Left renal pelvis (tissue), 4 donors: ENCODE measurements at regions not wholly inside any gene's neighbourhood (a gene's known extent, or its start where the extent isn't known, plus 50 kb on each side); places are given as distances from the start of the nearest gene placed in this dataset.
"Not testable (repeated sequence)": the region's sequence is repeated elsewhere in the genome, so short reads cannot be mapped to it uniquely, and the experiment has no call there.

ENCODE experiments used
- DNase-seq, 4 donors: peaks; one replicate each; pipeline ENCODE4 v3.0.0-alpha.2; 2013; ENCODE audit warnings: low read depth in 4 of 4, low spot score in 3 of 4

DNA sequence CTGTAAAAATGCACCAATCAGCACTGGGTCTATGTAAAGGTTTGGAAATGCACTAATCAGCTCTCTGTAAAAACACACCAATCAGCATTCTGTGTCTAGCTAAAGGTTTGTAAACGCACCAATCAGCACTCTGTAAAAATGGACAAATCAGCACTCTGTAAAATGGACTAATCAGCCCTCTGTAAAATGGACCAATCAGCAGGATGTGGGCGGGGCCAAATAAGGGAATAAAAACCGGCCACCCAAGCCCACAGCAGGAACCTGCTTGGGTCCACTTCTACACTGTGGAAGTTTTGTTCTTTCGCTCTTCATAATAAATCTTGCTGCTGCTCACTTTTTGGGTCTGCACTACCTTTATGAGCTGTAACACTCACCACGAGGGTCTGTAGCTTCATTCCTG lies 101.0 kb downstream of the SMC2 start:
- DNase-seq, result not testable (repeated sequence)

GRCh38 chr9:104200456-104200994 lies 106.4 kb downstream of the SMC2 start:
- no peak for DNase-seq

DNA sequence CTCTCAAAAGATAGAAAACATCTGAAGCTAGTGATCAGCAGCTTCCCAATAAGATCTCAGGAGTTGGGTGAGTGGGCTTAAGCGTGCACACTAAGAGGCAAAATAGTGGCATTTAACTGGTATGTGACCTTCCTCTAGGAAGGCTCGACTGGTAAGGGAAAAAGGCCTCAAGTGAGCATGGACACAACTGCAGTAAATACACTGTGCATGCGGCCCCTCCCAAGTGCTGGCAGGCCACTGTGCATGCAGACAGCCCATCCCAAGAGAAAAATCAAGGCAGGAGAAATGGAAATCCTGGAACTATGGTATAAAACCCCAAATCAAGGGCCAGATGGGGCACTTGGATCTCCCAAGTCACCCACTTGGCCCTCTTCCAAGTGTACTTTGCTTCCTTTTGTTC lies 112.7 kb downstream of the SMC2 start:
- no peak for DNase-seq

- no peak for DNase-seq
Measured at GRCh38 chr9:104209387-104209786, 115.3 kb downstream of the SMC2 start.

DNA sequence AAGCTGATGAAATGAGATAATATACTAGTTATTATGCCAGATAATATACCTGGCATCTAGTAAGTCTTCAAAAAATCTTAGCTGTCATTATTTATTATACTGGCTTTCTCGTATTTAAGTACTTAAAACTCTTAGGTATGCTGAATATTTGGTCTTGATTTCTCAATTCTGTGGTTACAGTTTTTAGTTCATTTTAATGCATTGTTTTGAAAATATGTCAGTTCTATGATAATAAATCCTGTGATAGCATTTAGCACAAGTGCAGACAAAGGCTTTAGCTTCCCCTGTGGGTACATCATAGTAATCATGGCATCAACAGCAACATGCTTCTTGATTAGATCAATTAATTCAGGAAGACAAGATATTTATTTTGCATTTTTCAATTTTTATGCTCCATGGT lies 133.0 kb downstream of the SMC2 start:
- no peak for DNase-seq

DNA sequence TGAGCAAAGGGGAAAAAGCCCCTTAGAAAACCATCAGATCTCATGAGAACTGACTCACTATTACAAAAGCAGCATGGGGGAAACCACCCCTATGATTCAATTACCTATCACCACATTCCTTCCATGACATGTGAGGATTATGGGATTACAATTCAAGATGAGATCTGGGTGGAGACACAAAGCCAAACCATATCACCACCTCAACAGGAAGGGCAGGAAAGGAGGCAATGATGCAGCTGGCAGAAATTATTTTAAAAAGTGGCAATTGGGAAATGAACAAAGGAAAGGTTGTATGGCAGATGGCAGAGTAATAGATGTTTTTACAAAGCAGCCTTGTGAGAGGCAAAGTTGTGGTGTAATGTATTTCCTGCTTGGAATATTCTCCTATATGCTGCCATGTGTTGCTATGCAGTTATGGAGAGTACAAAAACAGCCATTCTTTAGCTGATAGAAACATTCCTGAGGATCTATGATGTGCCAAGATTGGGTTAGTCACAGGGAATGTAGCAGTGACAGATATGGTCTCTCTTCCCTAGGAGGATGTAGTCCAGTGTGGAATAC lies 138.8 kb downstream of the SMC2 start:
- no peak for DNase-seq

DNA sequence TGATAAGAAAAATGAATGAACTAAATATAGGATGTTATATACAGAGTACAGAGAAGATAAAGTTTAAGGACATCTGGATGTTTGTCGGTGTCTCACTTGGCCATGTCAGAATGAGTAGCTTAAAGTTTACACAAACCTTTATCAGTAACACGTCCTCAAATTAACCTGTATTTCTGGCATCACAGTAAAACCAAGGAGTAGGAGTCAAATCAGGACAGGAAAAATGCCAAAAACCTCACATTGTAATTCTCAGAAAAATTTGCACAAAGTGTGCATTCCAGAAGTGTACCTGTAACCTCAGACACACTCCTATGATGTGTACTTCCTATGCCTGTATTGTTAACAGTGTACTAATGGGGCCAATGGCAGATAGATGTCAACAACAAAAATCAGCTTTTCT lies 139.3 kb downstream of the SMC2 start:
- no peak for DNase-seq

DNA sequence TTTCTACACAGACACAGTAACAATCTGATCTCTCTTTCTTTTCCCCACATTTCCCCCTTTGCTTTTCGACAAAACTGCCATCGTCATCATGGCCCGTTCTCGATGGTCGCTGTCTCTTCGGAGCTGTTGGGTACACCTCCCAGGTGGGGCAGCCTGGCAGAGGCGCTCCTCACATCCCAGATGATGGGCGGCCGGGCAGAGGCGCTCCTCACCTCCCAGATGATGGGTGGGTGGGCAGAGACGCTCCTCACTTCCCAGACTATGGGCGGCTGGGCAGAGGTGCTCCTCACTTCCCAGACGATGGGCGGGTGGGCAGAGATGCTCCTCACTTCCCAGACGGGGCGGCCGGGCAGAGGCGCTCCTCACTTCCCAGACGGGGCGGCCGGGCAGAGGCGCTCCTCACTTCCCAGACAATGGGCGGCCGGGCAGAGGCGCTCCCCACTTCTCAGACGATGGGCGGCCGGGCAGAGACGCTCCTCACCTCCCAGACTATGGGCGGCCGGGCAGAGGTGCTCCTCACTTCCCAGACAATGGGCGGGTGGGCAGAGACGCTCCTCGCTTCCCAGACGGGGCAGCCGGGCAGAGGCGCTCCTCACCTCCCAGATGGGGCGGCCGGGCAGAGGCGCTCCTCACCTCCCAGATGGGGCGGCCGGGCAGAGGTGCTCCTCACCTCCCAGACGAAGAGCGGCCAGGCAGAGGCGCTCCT lies 140.7 kb downstream of the SMC2 start:
- DNase-seq, result not testable (repeated sequence)

DNA sequence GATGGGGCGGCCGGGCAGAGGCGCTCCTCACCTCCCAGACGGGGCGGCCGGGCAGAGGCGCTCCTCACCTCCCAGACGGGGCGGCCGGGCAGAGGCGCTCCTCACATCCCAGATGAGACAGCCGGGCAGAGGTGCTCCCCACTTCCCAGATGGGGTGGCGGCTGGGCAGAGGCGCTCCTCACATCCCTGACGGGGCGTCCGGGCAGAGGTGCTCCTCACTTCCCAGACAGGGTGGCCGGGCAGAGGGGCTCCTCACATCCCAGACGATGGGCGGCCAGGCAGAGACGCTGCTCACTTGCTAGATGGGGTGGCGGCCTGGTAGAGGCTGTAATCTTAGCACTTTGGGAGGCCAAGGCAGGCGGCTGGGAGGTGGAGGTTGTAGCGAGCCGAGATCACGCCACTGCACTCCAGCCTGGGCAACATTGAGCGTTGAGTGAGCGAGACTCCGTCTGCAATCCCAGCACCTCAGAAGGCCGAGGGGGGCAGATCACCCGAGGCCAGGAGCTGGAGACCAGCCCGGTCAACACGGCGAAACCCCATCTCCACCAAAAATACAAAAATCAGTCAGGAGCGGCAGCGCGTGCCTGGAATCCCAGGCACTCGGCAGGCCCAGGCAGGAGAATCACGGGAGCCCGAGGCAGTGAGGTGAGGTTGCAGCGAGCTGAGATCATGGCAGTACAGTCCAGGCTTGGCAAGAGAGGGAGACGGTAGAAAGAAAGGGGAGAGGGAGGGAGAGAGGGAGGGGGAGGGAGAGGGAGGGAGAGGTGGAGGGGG lies 141.4 kb downstream of the SMC2 start:
- DNase-seq, result not testable (repeated sequence)

- DNase-seq, result no peak
Measured at GRCh38 chr9:104238668-104239067, 144.6 kb downstream of the SMC2 start.

GRCh38 chr9:104240890-104241289 lies 146.8 kb downstream of the SMC2 start:
- DNase-seq, result no peak

DNA sequence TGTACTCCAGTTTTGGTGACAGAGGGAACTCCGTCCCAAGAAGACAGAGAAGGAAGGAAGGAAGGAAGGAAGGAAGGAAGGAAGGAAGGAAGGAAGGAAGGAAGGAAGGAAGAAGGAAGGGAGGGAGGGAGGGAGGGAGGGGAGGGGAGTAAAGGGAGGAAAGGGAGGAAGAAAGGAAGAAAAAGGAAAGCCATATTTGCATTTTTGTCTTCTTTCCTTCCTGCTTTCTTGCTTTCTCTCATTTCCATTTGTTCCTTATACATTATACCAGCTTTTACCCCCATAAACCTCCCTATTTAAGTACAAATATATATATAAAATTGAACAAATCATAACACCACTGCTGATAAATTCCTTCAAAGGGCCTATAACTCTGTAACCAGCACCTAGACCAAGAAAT lies 151.8 kb downstream of the SMC2 start:
- DNase-seq, result no peak

GRCh38 chr9:104247899-104248460 lies 153.9 kb downstream of the SMC2 start:
- no peak for DNase-seq

- DNase-seq, result no peak
Measured at GRCh38 chr9:104256031-104256695, 162.1 kb downstream of the SMC2 start.

GRCh38 chr9:104256696-104257062 lies 162.6 kb downstream of the SMC2 start:
- no peak for DNase-seq

- DNase-seq, result no peak
Measured at GRCh38 chr9:104258296-104259011, 164.3 kb downstream of the SMC2 start.

DNA sequence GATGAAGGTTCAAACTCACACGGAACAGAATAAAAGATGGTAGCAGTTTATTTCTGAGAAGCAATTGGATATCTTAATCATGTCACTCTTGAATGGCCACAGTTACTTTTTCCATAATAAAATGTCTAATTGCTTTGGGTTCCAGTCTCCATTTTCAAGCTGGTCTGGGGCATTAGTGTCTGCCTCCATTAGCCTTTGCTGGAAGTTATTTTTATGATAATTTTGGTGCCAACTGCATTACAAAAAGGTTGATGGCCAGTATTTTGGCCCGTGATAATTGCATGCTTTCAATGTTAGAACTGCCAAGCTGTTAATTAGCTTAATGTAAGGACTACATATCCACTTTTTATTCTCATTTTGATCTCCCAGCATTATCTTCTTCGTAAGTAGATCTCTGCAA lies 165.9 kb downstream of the SMC2 start:
- DNase-seq, result no peak

DNA sequence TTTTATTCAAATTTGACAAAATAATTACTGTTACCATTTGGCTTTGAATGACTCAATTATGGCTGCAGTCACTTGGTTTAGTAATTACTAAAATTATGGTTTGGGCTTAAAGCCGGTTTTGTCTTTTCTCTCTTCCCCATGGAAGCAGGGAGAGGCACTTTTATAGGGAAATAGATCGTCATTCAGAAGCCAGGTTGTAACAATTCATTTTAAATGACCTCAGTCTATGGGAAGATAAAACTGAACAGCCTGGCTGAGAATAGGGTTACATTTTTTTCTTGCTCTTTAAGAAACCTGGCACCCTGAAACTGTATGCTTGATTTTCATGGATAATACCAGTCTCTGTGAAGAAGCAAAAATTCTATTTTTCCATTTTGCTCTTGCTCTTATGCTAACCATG lies 169.8 kb downstream of the SMC2 start:
- DNase-seq, result no peak

DNA sequence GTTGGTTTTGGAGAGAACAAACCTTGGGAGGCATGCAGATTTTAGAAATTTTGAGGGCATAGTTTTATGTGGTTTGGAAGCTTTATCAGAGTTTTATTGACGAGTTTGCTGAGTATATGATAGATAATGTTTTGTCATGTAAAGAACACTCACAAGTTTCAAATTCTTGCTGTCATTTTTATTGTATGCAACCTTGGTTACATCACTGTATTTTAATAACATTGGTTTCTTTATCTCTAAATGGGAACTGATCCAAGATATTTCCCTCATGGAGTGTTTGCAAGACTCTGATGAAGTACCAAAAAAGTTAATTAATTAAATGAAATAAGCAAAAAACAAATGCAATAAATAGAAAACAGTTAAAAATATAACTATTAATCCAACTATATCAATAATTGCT lies 170.3 kb downstream of the SMC2 start:
- no peak for DNase-seq

DNA sequence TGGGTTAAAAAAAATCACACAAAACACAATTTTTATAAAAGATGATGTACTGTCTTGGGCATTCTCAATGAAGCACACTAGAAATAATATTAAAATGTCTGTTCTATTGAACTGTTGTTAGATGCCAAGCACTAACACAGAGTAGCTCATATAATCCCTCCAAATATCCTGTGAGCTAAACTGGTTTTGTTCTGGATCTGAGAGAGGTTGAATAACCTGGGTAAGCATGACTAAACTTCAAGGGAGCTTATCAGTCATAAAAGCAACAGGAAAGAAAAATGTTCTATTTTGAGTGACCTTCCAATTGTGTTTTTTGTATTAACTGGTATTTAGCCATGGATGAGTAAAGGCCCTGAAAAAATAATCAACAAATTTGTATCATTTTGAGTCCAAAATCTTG lies 175.3 kb downstream of the SMC2 start:
- DNase-seq, result no peak
